Ovary (tissue), 7 donors: ENCODE measurements at regions not wholly inside any gene's neighbourhood (a gene's known extent, or its start where the extent isn't known, plus 50 kb on each side); places are given as distances from the start of the nearest gene placed in this dataset.

Experiments used
- DNase-seq, 5 donors: peaks; one replicate each; pipeline ENCODE4 v3.0.0-alpha.2; 2019 to 2020
- H3K27ac ChIP-seq, 2 donors: fragments of 200-600 bp; one replicate each; pipeline versions ENCODE4 v1.5.1 to v1.8.0; 2019 to 2022
- H3K27me3 ChIP-seq: fragments of 200-600 bp; one replicate; pipeline ENCODE4 v1.8.0; 2022
- H3K36me3 ChIP-seq: fragments of 200-600 bp; sonication (generic); one replicate; pipeline ENCODE4 v1.5.1; 2019
- H3K4me1 ChIP-seq: one replicate; pipeline ENCODE4 v1.8.1; 2013; ENCODE audit warnings: mild to moderate bottlenecking, moderate library complexity; ENCODE audit not compliant: insufficient read depth
- H3K4me3 ChIP-seq: fragments of 200-600 bp; sonication (generic); one replicate; pipeline ENCODE4 v1.5.1; 2017
- H3K9me3 ChIP-seq, 2 donors: fragments of 200-600 bp in 1 of 2; sonication (generic) in 1 of 2; one replicate each; pipeline versions ENCODE4 v1.5.1 to v1.8.1; 2013 to 2019; ENCODE audit warnings: mild to moderate bottlenecking in 1 of 2, moderate library complexity in 1 of 2
- CTCF ChIP-seq, 3 donors: fragments of 450-650 bp in 2 of 3; fragments of 200-600 bp in 1 of 3; IDR thresholded peaks; one replicate each; pipeline versions ENCODE4 v1.5.1 to v1.8.0; 2016 to 2022; ENCODE audit warnings: antibody characterized with exemption in 3 of 3, mild to moderate bottlenecking in 1 of 3
- EP300 ChIP-seq: sonication (generic); formaldehyde crosslinking; IDR thresholded peaks from one replicate; pipeline ENCODE4 v1.6.1; 2017; ENCODE audit warnings: antibody characterized with exemption
- POLR2A ChIP-seq: fragments of 450-650 bp; IDR thresholded peaks from one replicate; pipeline ENCODE4 v1.6.1; 2017; ENCODE audit warnings: antibody characterized with exemption, mild to moderate bottlenecking, moderate library complexity
- WGBS, 3 donors: extraction: QIAGEN DNeasy Blood & Tissue Kit in 1 of 3; methylation state at CpG; one replicate each; pipeline versions ENCODE4 v1.1.5 to v1.1.7; 2013 to 2017; 5-methylcytosine and 5-hydroxymethylcytosine counted together
- intact Hi-C, 4 donors: fragments of 100-400 bp; cut with DNase I; formaldehyde crosslinking; loops; one replicate each; pipeline versions ENCODE4 v1.11.0 to v1.15.1; 2022 to 2023
- donor health status: DM: no; HTN: no; CAD: no; lungs with moderate emphysema.
- donor health status: DM: no; HTN: no; CAD: no.
- donor health status: Bipolar disorder and iron deficiency.
- donor health status: DM: no; HTN: no; CAD: no.
- donor health status: DM: yes; HTN: yes; CAD: no.

GRCh38 chrX:10818651-10819050 lies 198.3 kb upstream of the MID1 start:
- intact Hi-C loops: no loop called here
- no peaks in the 10 kb centered on the region for H3K9me3 ChIP-seq
- TF ChIP-seq EP300 (no peak), POLR2A (no peak), CTCF (IDR thresholded peaks at IDR 0.05) (no peak)
- H3K27ac ChIP-seq: no peak overlapping the region
- no peaks in the 10 kb centered on the region for H3K4me1 ChIP-seq
- no peaks in the 10 kb centered on the region for H3K36me3 ChIP-seq
- no peak for DNase-seq
- H3K27me3 ChIP-seq: no peaks in the 10 kb centered on the region
- no peak overlapping the region for H3K4me3 ChIP-seq

GRCh38 chrX:10819973-10820372 lies 199.6 kb upstream of the MID1 start:
- TF ChIP-seq CTCF (IDR thresholded peaks at IDR 0.05) (no peak), EP300 (no peak), POLR2A (no peak)
- WGBS, 3 donors: 60 to 66% (median 60%) methylated on average over 1 of the region's 1 CpG
- Histone ChIP-seq H3K36me3 (no peaks in the 10 kb centered on the region), H3K27ac (no peak overlapping the region), H3K27me3 (no peaks in the 10 kb centered on the region), H3K4me3 (no peak overlapping the region), H3K9me3 (no peaks in the 10 kb centered on the region), H3K4me1 (no peaks in the 10 kb centered on the region)
- intact Hi-C loops: no loop called here
- DNase-seq: no peak

GRCh38 chrX:10821293-10821692 lies 200.9 kb upstream of the MID1 start:
- H3K4me1 ChIP-seq: no peaks in the 10 kb centered on the region
- no peaks in the 10 kb centered on the region for H3K9me3 ChIP-seq
- 53 to 57% (median 56%) methylated on average over 3 of the region's 3 CpGs for WGBS, 3 donors
- H3K36me3 ChIP-seq: no peaks in the 10 kb centered on the region
- no peak overlapping the region for H3K27ac ChIP-seq
- no peaks in the 10 kb centered on the region for H3K27me3 ChIP-seq
- no peak for TF ChIP-seq CTCF (IDR thresholded peaks at IDR 0.05)
- DNase-seq: no peak
- intact Hi-C loops: no loop called here
- H3K4me3 ChIP-seq: no peak overlapping the region

GRCh38 chrX:10828036-10828435 lies 207.7 kb upstream of the MID1 start:
- WGBS, 3 donors: 78 to 90% (median 85%) methylated on average over 5 of the region's 5 CpGs

More at GRCh38 chrX:10828036-10828435, 207.7 kb upstream of the MID1 start:
- Histone ChIP-seq H3K36me3 (no peaks in the 10 kb centered on the region), H3K27ac (no peak overlapping the region), H3K27me3 (no peaks in the 10 kb centered on the region), H3K9me3 (no peaks in the 10 kb centered on the region), H3K4me3 (no peak overlapping the region), H3K4me1 (no peaks in the 10 kb centered on the region)
- intact Hi-C loops: no loop called here
- DNase-seq: no peak
- TF ChIP-seq CTCF (IDR thresholded peaks at IDR 0.05) (no peak), EP300 (no peak), POLR2A (no peak)
